AG04450 (cell line): ENCODE measurements at regions not wholly inside any gene's neighbourhood (a gene's known extent, or its start where the extent isn't known, plus 50 kb on each side); places are given as distances from the start of the nearest gene placed in this dataset.

Source experiments
- CTCF ChIA-PET: fragments of 300-600, 350-600 bp; formaldehyde crosslinking; extraction: SDS; loops from one replicate; lab custom pipeline; 2022; ENCODE audit warnings: antibody characterized with exemption, inconsistent platforms; lab: Charles Lee
- POLR2A ChIA-PET: fragments of 350-600 bp; formaldehyde crosslinking; extraction: SDS; loops from one replicate; lab custom pipeline; 2021; ENCODE audit warnings: antibody characterized with exemption, inconsistent platforms; lab: Yijun Ruan, JAX
- DNase-seq: peaks from one replicate; pipeline ENCODE4 v3.0.0-alpha.2; 2011; ENCODE audit warnings: low read depth, low spot score
- H3K27ac ChIP-seq: one replicate; pipeline ENCODE4 v1.5.1; 2012; ENCODE audit warnings: low read depth, low read length, control low read depth
- H3K27me3 ChIP-seq: one replicate; pipeline ENCODE4 v1.6.0; 2012; ENCODE audit warnings: low read length; ENCODE audit not compliant: control insufficient read depth, insufficient read depth
- H3K4me3 ChIP-seq: 2 replicates; pipeline ENCODE4 v1.5.1; 2011; ENCODE audit warnings: mild to moderate bottlenecking, low read depth, low read length, control low read depth
- H3K9me3 ChIP-seq: 2 replicates; pipeline ENCODE4 v1.5.1; 2012; ENCODE audit warnings: low read length; ENCODE audit not compliant: control insufficient read depth, insufficient read depth
- CTCF ChIP-seq: IDR thresholded peaks from 2 replicates; pipeline ENCODE4 v1.5.1; 2011; ENCODE audit warnings: low read depth, low read length, control low read depth, inconsistent platforms

GRCh38 chr7:49346195-49346899, 422.0 kb downstream of the CDC14C start:
- TF ChIP-seq CTCF = no peak
- ChIA-PET CTCF (no interaction called here), POLR2A (no interaction called here)
- no peaks in the 10 kb centered on the region for H3K27me3 ChIP-seq
- H3K27ac ChIP-seq = no peak overlapping the region
- no peaks in the 10 kb centered on the region; the same call in 1 of the 2 replicates for H3K9me3 ChIP-seq
- DNase-seq = no peak
- no peak overlapping the region for H3K4me3 ChIP-seq

- peaks cover 2% of the 10 kb centered on the region for H3K9me3 ChIP-seq
- ChIA-PET POLR2A (no interaction called here), CTCF (no interaction called here)
- no peaks in the 10 kb centered on the region for H3K27me3 ChIP-seq
- no peak overlapping the region for H3K4me3 ChIP-seq
- H3K27ac ChIP-seq = no peak overlapping the region
- DNase-seq = no peak
- TF ChIP-seq CTCF = no peak
Measured at GRCh38 chr7:49367072-49367471, 406.4 kb upstream of the VWC2 start.

GRCh38 chr7:49371771-49372170, 401.7 kb upstream of the VWC2 start:
- Histone ChIP-seq H3K4me3 (no peak overlapping the region), H3K9me3 (peaks cover 3% of the 10 kb centered on the region), H3K27me3 (no peaks in the 10 kb centered on the region), H3K27ac (no peak overlapping the region)
- ChIA-PET CTCF (no interaction called here), POLR2A (no interaction called here)
- TF ChIP-seq CTCF = no peak
- DNase-seq = no peak

GRCh38 chr7:49376817-49377375, 396.5 kb upstream of the VWC2 start:
- DNase-seq = no peak
- ChIA-PET POLR2A (no interaction called here), CTCF (no interaction called here)
- TF ChIP-seq CTCF = no peak
- Histone ChIP-seq H3K27me3 (no peaks in the 10 kb centered on the region), H3K9me3 (peaks cover 8% of the 10 kb centered on the region), H3K27ac (no peak overlapping the region), H3K4me3 (no peak overlapping the region)

- POLR2A ChIA-PET = no interaction called here
- H3K27me3 ChIP-seq = no peaks in the 10 kb centered on the region
- peaks cover 6% of the 10 kb centered on the region for H3K9me3 ChIP-seq
- no peak for TF ChIP-seq CTCF
- no peak overlapping the region for H3K4me3 ChIP-seq
- DNase-seq = no peak
- no peak overlapping the region for H3K27ac ChIP-seq
- CTCF ChIA-PET = no interaction called here
Measured at GRCh38 chr7:49386792-49387191, 386.6 kb upstream of the VWC2 start.
